ENCODE measurements at regions not wholly inside any gene's neighbourhood (a gene's known extent, or its start where the extent isn't known, plus 50 kb on each side); places are given as distances from the start of the nearest gene placed in this dataset.
"Not testable (repeated sequence)": the region's sequence is repeated elsewhere in the genome, so short reads cannot be mapped to it uniquely, and the experiment has no call there.

GRCh38 chr4:118418396-118418795, 65.6 kb upstream of the PRSS12 start:
- not testable (repeated sequence) for H2AFZ ChIP-seq (ENCODE audit: low read depth, low read length); H3K27me3 ChIP-seq (ENCODE audit: insufficient read depth, low read depth, low read length); H3K9ac ChIP-seq (ENCODE audit: low read length); H3K4me2 ChIP-seq (ENCODE audit: low read length); H4K20me1 ChIP-seq (ENCODE audit: insufficient read depth); H3K36me3 ChIP-seq (ENCODE audit: insufficient read depth, low read length); H3K4me3 ChIP-seq (ENCODE audit: low read length); H3K9me3 ChIP-seq (ENCODE audit: low read length); H3K79me2 ChIP-seq (replicated peaks; ENCODE audit: insufficient read depth, low read length); H3F3A ChIP-seq (ENCODE audit: insufficient read depth, low read length, poor library complexity, severe bottlenecking); H3K27ac ChIP-seq (ENCODE audit: low read length); H3K9me2 ChIP-seq (ENCODE audit: insufficient read depth, low read length)

DNA sequence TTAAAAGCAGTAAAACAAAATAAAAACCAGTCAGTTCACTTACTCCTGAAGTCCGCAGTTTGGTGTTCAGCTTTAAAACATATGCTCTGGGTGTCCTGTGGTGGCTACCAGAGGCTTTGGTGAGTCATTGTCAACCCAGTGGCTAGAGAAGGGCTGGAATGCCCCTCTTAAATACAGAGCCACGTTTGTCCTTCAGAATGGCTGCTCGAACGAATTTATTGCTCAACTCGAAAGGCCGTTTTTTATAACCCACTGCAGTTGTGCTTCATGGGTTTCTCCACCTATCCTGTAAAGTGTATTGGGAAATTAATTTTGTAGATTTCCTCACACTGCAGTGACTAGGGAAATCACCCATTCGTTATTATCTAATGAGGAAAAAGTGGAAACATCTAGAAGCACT, 66.8 kb upstream of the PRSS12 start:
- H3K9me2 ChIP-seq (ENCODE audit: insufficient read depth, low read length); H3K27me3 ChIP-seq (ENCODE audit: insufficient read depth, low read depth, low read length); H3F3A ChIP-seq (ENCODE audit: insufficient read depth, low read length, poor library complexity, severe bottlenecking); H3K4me2 ChIP-seq (ENCODE audit: low read length); H4K20me1 ChIP-seq (ENCODE audit: insufficient read depth); H3K9ac ChIP-seq (ENCODE audit: low read length); H2AFZ ChIP-seq (ENCODE audit: low read depth, low read length); H3K9me3 ChIP-seq (ENCODE audit: low read length); H3K79me2 ChIP-seq (replicated peaks; ENCODE audit: insufficient read depth, low read length); H3K27ac ChIP-seq (ENCODE audit: low read length); H3K36me3 ChIP-seq (ENCODE audit: insufficient read depth, low read length); H3K4me3 ChIP-seq (ENCODE audit: low read length): not testable (repeated sequence)

DNA sequence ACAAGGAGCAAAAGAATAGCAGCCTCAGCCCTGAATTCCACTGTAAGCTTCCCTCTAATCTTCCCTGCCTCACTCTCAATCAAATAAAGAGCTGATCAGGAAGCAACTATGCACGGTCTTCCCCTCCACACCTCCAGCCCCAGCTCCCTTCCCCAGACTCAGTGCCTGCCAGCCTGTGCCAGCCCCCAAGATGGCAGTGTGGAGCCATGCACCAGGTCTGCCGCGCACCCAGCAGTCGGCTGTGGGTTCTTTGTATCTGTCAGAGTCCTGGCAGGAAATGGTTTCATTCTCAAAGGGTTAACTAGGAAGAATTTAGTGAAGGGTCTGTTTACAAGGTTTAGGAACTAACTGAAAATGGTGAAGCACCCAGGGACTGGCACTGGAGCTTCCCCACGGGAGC, 71.3 kb upstream of the PRSS12 start:
- not testable (repeated sequence) for H2AFZ ChIP-seq (ENCODE audit: low read depth, low read length)

GRCh38 chr4:118428881-118429280, 76.1 kb upstream of the PRSS12 start:
- H3K4me2 ChIP-seq (ENCODE audit: low read length); H3K9ac ChIP-seq (ENCODE audit: low read length); H3K4me3 ChIP-seq (ENCODE audit: low read length); H4K20me1 ChIP-seq (ENCODE audit: insufficient read depth); H3F3A ChIP-seq (ENCODE audit: insufficient read depth, low read length, poor library complexity, severe bottlenecking); H3K9me2 ChIP-seq (ENCODE audit: insufficient read depth, low read length); H3K27me3 ChIP-seq (ENCODE audit: insufficient read depth, low read depth, low read length); H3K36me3 ChIP-seq (ENCODE audit: insufficient read depth, low read length); H3K79me2 ChIP-seq (replicated peaks; ENCODE audit: insufficient read depth, low read length); H2AFZ ChIP-seq (ENCODE audit: low read depth, low read length); H3K9me3 ChIP-seq (ENCODE audit: low read length); H3K27ac ChIP-seq (ENCODE audit: low read length): not testable (repeated sequence)

More for the DNA sequence above, 71.3 kb upstream of the PRSS12 start:
- H3K4me3 ChIP-seq (ENCODE audit: low read length); H3K9ac ChIP-seq (ENCODE audit: low read length); H3K79me2 ChIP-seq (replicated peaks; ENCODE audit: insufficient read depth, low read length); H3K27me3 ChIP-seq (ENCODE audit: insufficient read depth, low read depth, low read length); H3F3A ChIP-seq (ENCODE audit: insufficient read depth, low read length, poor library complexity, severe bottlenecking); H3K4me2 ChIP-seq (ENCODE audit: low read length); H3K27ac ChIP-seq (ENCODE audit: low read length); H4K20me1 ChIP-seq (ENCODE audit: insufficient read depth); H3K36me3 ChIP-seq (ENCODE audit: insufficient read depth, low read length); H3K9me2 ChIP-seq (ENCODE audit: insufficient read depth, low read length); H3K9me3 ChIP-seq (ENCODE audit: low read length): not testable (repeated sequence)
- TF ChIP-seq SMC3 (conservative IDR thresholded peaks at IDR 0.05; ENCODE audit: poor library complexity) (peak; percentile 26), CTCF (IDR thresholded peaks at IDR 0.05; ENCODE audit: poor library complexity, severe bottlenecking) (peak; percentile 48), RAD21 (conservative IDR thresholded peaks at IDR 0.05) (peak; percentile 33)

DNA sequence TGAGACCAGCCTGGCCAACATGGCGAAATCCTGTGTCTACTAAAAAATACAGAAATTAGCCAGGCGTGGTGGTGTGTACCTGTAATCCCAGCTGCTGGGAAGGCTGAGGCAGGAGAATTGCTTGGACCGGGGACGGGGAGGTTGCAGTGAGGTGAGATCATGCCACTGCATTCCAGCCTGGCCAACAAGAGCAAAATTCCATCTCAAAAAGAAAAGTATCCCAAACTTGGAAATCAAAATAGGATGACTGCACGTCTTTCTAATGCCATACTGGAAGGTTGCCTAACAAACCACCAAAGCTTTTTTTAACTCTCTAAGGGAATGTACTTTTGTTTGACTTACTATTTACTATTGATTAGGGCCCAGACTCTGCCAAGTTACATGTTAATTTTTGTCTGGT, 79.6 kb upstream of the PRSS12 start:
- H3F3A ChIP-seq (ENCODE audit: insufficient read depth, low read length, poor library complexity, severe bottlenecking); H3K27ac ChIP-seq (ENCODE audit: low read length); H3K4me3 ChIP-seq (ENCODE audit: low read length); H2AFZ ChIP-seq (ENCODE audit: low read depth, low read length); H3K4me2 ChIP-seq (ENCODE audit: low read length); H3K27me3 ChIP-seq (ENCODE audit: insufficient read depth, low read depth, low read length); H3K9me3 ChIP-seq (ENCODE audit: low read length); H3K79me2 ChIP-seq (replicated peaks; ENCODE audit: insufficient read depth, low read length); H4K20me1 ChIP-seq (ENCODE audit: insufficient read depth); H3K9me2 ChIP-seq (ENCODE audit: insufficient read depth, low read length); H3K9ac ChIP-seq (ENCODE audit: low read length); H3K36me3 ChIP-seq (ENCODE audit: insufficient read depth, low read length): not testable (repeated sequence)

GRCh38 chr4:118433612-118434375, 81.0 kb upstream of the PRSS12 start:
- H3K4me3 ChIP-seq (ENCODE audit: low read length); H4K20me1 ChIP-seq (ENCODE audit: insufficient read depth); H3F3A ChIP-seq (ENCODE audit: insufficient read depth, low read length, poor library complexity, severe bottlenecking); H3K27me3 ChIP-seq (ENCODE audit: insufficient read depth, low read depth, low read length); H3K9ac ChIP-seq (ENCODE audit: low read length); H3K36me3 ChIP-seq (ENCODE audit: insufficient read depth, low read length); H3K9me3 ChIP-seq (ENCODE audit: low read length); H2AFZ ChIP-seq (ENCODE audit: low read depth, low read length); H3K79me2 ChIP-seq (replicated peaks; ENCODE audit: insufficient read depth, low read length); H3K27ac ChIP-seq (ENCODE audit: low read length); H3K9me2 ChIP-seq (ENCODE audit: insufficient read depth, low read length); H3K4me2 ChIP-seq (ENCODE audit: low read length): not testable (repeated sequence)

DNA sequence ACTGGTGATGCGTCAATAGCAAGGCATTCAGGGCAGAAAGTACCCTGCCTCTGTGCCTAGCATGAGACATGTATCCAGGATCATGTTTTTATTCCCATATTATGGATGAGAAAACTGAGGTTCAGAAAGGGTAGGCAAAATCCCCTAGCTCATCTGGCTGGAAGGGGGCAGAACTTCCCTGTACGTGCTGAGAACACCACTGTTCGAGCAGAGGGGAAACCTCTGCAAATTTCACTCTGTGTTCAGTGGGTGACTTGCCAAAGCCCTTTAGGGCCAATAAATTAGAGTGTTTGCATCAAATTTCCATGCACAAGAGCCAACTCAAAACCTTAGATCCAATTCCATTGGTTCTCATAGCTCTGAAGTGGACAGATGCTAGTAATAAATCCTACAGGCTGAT, 82.6 kb upstream of the PRSS12 start:
- not testable (repeated sequence) for H3K4me2 ChIP-seq (ENCODE audit: low read length); H3K4me3 ChIP-seq (ENCODE audit: low read length); H3K79me2 ChIP-seq (replicated peaks; ENCODE audit: insufficient read depth, low read length); H3K9me2 ChIP-seq (ENCODE audit: insufficient read depth, low read length); H4K20me1 ChIP-seq (ENCODE audit: insufficient read depth); H3K9ac ChIP-seq (ENCODE audit: low read length); H3K27ac ChIP-seq (ENCODE audit: low read length); H2AFZ ChIP-seq (ENCODE audit: low read depth, low read length); H3K27me3 ChIP-seq (ENCODE audit: insufficient read depth, low read depth, low read length); H3F3A ChIP-seq (ENCODE audit: insufficient read depth, low read length, poor library complexity, severe bottlenecking); H3K36me3 ChIP-seq (ENCODE audit: insufficient read depth, low read length); H3K9me3 ChIP-seq (ENCODE audit: low read length)

Measured in neural cell (in vitro differentiated cells).